ENCODE measurements at regions not wholly inside any gene's neighbourhood (a gene's known extent, or its start where the extent isn't known, plus 50 kb on each side); places are given as distances from the start of the nearest gene placed in this dataset.
"Not testable (repeated sequence)": the region's sequence is repeated elsewhere in the genome, so short reads cannot be mapped to it uniquely, and the experiment has no call there.

DNA sequence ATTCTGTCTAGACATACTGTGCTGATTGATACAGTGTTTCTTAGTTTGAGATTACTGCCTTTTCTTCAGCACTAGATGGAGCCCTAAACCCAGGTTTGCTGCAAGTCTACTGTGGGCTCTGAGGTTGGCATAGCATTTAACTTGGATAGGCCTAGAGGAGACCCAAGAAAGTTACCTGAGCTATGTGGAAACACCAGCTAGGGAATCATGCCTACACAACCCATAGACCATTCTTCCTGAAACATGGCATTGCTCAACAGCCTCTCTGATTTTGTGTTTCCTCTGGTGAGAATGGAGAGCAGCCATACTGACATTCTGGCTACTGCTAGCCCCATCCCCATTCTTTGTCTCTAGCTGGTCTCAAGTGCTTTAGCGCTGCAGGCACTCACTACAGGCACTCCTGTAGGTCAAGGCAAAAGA lies 287.7 kb upstream of the PCDH18 start:
- Histone ChIP-seq H3K27me3 (no peaks in the 10 kb centered on the region), H3K27ac (no peak overlapping the region), H3K36me3 (no peaks in the 10 kb centered on the region), H3K4me1 (no peaks in the 10 kb centered on the region), H3K4me3 (no peak overlapping the region), H3K9me3 (peaks cover 0 to 5% of the 10 kb centered on the region in 2 donors)
- no peak for TF ChIP-seq POLR2A (IDR thresholded peaks at IDR 0.05)
- intact Hi-C loops (cut with DNase I; ENCODE audit: low total_unique reads) = no loop called here
- no peak for DNase-seq

DNA sequence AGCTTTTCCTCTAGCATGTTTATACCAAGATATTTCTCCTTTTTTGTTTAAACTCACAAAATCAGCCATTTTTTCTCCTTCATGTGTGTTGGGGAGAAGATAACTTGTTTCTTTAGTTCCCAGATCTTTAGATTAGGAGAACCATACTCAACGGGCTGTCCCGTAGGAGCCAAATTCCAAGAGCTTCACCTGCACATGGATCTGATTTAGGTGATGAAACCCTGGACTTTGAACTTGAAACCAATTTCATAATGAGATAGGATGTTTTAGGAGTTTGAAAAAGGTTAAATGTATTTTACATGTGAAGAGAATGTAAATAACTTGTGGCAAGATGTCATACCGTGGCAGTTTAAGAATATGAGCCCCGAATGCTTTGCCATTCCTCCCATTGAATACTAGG lies 280.0 kb upstream of the PCDH18 start:
- DNase-seq = no peak
- no peaks in the 10 kb centered on the region for H3K9me3 ChIP-seq
- no peaks in the 10 kb centered on the region for H3K27me3 ChIP-seq
- no peaks in the 10 kb centered on the region for H3K4me1 ChIP-seq
- H3K4me3 ChIP-seq = no peak overlapping the region
- intact Hi-C loops (cut with DNase I; ENCODE audit: low total_unique reads) = no loop called here
- no peak overlapping the region for H3K27ac ChIP-seq
- H3K36me3 ChIP-seq = no peaks in the 10 kb centered on the region
- TF ChIP-seq, protein P1, sequence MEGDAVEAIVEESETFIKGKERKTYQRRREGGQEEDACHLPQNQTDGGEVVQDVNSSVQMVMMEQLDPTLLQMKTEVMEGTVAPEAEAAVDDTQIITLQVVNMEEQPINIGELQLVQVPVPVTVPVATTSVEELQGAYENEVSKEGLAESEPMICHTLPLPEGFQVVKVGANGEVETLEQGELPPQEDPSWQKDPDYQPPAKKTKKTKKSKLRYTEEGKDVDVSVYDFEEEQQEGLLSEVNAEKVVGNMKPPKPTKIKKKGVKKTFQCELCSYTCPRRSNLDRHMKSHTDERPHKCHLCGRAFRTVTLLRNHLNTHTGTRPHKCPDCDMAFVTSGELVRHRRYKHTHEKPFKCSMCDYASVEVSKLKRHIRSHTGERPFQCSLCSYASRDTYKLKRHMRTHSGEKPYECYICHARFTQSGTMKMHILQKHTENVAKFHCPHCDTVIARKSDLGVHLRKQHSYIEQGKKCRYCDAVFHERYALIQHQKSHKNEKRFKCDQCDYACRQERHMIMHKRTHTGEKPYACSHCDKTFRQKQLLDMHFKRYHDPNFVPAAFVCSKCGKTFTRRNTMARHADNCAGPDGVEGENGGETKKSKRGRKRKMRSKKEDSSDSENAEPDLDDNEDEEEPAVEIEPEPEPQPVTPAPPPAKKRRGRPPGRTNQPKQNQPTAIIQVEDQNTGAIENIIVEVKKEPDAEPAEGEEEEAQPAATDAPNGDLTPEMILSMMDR (IDR thresholded peaks at IDR 0.05) = no peak
- TF ChIP-seq POLR2A (IDR thresholded peaks at IDR 0.05) = no peak

DNA sequence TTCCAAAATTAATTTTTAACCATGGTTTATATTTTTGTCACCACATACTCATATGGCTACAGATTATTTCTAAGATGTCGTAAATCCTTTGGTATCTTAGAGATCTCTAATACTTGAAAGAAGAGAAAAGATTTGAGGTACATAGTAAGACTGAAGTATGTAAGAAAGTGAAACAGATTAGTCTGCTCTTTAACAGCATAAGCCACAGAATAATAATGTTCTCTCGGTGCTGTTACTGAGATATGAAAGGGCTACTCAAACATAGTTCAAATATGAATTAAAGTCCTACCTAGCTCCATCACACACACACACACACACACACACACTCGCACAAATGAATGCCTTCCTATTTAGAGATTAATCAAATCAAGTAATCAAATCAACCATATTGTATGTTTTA lies 274.1 kb upstream of the PCDH18 start:
- no peak for DNase-seq
- Histone ChIP-seq H3K27ac (no peak overlapping the region), H3K4me3 (no peak overlapping the region), H3K27me3 (no peaks in the 10 kb centered on the region), H3K4me1 (no peaks in the 10 kb centered on the region), H3K9me3 (no peaks in the 10 kb centered on the region), H3K36me3 (no peaks in the 10 kb centered on the region)
- no peak for TF ChIP-seq POLR2A (IDR thresholded peaks at IDR 0.05)
- TF ChIP-seq, protein P1 (IDR thresholded peaks at IDR 0.05) = no peak
- intact Hi-C loops (cut with DNase I; ENCODE audit: low total_unique reads) = no loop called here

DNA sequence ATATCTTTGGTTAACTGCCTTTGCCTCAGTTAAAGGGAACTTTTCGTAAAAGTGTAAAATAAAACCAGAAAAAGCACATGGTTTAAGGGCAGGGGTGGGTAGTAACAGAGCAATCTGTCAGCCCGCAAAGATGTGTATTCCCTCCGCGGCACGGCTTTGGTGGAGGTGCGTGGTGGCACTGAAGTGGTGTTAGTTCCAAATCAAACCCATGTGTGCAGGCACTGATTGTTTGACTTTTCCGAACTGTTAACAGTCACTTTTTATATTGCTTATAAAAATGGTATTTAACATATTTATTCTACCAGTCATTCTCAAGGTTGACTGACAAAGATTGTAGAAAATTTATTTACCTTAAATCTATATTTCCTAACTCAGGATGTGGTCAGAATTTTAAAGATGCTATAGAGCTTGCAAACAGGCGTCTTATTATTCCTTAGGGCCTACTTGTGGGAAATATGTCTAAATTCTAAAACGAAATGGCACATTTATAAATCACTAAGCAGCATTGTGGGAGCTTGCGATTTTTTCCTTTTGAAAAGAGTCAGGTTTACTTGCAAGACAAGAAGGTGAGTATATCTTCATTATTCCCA lies 272.7 kb upstream of the PCDH18 start:
- no peak for DNase-seq
- no peaks in the 10 kb centered on the region for H3K4me1 ChIP-seq
- TF ChIP-seq, protein P1 (IDR thresholded peaks at IDR 0.05) = no peak
- H3K27ac ChIP-seq = no peak overlapping the region
- no peaks in the 10 kb centered on the region for H3K27me3 ChIP-seq
- no peaks in the 10 kb centered on the region for H3K36me3 ChIP-seq
- H3K9me3 ChIP-seq = no peaks in the 10 kb centered on the region
- intact Hi-C loops (cut with DNase I; ENCODE audit: low total_unique reads) = no loop called here
- H3K4me3 ChIP-seq = no peak overlapping the region

DNA sequence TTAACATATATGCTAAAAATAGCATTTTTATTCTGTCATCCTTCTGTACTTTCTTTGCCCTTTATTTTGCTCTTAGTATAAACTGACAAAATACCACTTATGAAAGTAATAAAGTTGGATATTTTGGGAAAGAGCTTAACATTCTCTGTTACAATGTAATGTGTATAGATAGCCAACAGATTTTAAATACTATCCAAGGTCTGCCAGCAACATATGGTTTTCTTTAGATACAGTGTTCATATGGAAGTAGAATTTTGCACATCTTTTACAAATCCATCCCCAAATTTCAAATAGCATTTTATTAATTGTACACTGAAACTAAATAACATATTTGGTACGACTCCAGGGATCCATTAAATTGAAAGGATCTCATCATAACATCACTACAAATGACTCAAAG lies 268.6 kb upstream of the PCDH18 start:
- H3K27ac ChIP-seq = no peak overlapping the region
- no peak for DNase-seq
- H3K4me3 ChIP-seq = no peak overlapping the region
- intact Hi-C loops (cut with DNase I; ENCODE audit: low total_unique reads) = no loop called here
- H3K36me3 ChIP-seq = no peaks in the 10 kb centered on the region
- no peaks in the 10 kb centered on the region for H3K9me3 ChIP-seq
- H3K4me1 ChIP-seq = no peaks in the 10 kb centered on the region
- H3K27me3 ChIP-seq = no peaks in the 10 kb centered on the region
- TF ChIP-seq POLR2A (IDR thresholded peaks at IDR 0.05) = no peak
- TF ChIP-seq, protein P1 (IDR thresholded peaks at IDR 0.05) = no peak

DNA sequence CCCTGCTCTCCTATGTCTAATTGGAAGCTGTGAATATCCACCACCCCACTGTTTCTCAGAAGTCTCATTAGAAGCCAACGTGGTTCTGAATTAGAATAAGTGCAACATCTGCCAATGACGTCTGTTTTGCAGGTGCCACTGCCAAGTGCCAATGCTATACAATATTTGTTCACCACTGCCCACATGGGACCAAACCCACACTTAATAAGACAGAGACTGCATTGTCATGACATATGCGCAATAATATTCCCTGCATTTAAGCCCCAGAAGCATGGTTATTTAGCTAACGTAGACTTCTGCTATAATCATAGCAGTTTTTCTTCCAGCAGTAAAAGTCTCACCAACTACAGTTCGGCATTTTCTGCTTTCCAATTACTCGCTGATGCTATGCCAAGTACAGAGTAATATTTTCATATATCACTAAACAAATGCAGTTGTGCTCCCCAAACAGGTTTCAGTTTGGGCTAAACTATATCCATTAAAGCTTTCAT lies 262.5 kb upstream of the PCDH18 start:
- Histone ChIP-seq H3K36me3 (no peaks in the 10 kb centered on the region), H3K27ac (no peak overlapping the region), H3K27me3 (no peaks in the 10 kb centered on the region), H3K4me1 (no peaks in the 10 kb centered on the region), H3K4me3 (peak overlapping the region in 1 of 2 donors; percentile 4), H3K9me3 (no peaks in the 10 kb centered on the region)
- no peak for DNase-seq
- intact Hi-C loops (cut with DNase I; ENCODE audit: low total_unique reads) = no loop called here
- TF ChIP-seq POLR2A (IDR thresholded peaks at IDR 0.05) = no peak
- TF ChIP-seq, protein P1 (IDR thresholded peaks at IDR 0.05) = no peak

DNA sequence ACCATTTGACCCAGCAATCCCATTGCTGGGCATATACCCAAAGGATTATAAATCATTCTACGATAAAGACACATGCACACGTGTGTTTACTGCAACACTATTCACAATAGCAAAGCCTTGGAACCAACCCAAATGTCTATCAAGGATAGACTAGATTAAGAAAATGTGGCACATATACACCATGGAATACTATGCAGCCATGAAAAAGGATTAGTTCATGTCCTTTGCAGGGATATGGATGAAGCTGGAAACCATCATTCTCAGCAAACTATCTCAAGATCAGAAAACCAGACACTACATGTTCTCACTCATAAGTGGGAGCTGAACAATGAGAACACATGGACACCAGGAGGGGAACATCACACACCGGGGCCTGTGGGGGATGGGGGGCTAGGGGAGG lies 257.0 kb upstream of the PCDH18 start:
- H3K27ac ChIP-seq; H3K9me3 ChIP-seq; DNase-seq; intact Hi-C loops (cut with DNase I; ENCODE audit: low total_unique reads); H3K4me3 ChIP-seq; H3K4me1 ChIP-seq; H3K27me3 ChIP-seq; H3K36me3 ChIP-seq: not testable (repeated sequence)

DNA sequence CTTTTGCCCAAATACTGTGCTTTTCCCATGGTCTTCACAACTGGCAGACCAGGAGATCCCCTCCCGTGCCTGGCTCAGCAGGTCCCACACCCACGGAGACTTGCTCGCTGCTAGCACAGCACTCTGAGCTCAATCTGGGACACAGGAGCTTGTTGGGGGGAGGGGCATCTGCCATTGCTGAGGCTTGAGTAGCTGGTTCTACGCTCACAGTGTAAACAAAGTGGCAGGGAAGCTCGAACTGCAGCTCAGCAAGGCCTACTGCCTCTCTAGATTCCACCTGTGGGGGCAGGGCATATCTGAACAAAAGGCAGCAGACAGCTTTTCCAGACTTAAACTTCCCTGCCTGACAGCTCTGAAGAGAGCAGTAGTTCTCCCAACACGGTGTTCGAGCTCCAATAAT lies 251.6 kb upstream of the PCDH18 start:
- H3K9me3 ChIP-seq; H3K27ac ChIP-seq; H3K27me3 ChIP-seq; DNase-seq; H3K4me3 ChIP-seq; intact Hi-C loops (cut with DNase I; ENCODE audit: low total_unique reads); H3K36me3 ChIP-seq; H3K4me1 ChIP-seq: not testable (repeated sequence)
